ENCODE measurements at regions not wholly inside any gene's neighbourhood (a gene's known extent, or its start where the extent isn't known, plus 50 kb on each side); places are given as distances from the start of the nearest gene placed in this dataset.

DNA sequence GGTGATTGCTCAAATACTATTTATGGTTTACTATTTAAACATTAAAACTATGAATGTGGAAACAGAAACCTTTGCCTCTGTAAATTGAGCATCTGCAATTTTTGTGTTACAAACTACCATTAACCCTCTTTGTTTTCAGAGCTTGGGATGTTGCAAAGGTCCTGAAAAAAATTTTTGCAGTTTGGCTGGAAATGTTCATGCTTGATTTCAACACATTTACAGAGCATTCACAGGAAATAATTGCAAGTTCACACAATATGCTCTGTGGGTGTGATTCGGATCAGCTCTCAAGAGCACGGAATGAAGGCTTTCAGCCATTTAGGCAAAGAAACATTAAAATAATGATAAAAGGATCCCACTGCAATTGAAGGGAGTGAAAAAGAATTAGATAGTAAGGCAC lies 232.9 kb downstream of the ATP23 start:
- H3K27me3 Mint-ChIP-seq (ENCODE audit: low read depth in 3 of 3), result peaks cover 0 to 4% (median 1%) of the 10 kb centered on the region in 3 donors

DNA sequence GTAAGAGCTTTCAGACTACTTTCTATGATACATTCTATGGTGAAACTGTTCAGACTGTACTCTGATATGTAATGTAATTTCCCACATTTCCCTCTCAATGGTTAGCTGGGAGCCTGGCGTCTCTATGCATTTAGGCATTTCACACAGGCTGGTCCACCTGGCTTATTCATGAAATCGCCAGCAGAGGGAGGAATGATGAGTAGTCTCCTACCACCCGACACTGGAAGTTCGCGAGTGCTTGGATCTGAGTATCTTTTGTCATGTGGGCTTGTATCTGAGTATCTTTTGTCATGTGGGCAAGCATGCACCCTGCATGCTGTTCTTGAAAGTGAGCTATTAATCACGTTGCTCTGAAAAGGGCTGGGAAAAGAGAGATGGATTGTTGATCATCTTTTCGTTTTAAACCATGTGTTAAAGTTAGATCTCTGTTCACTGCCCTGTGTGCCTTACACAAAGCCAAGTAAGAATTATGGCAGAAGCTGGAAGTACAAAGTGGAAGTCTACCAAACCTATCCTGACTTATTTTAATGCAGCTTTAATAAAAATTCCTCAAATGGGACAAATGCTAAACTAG lies 235.0 kb downstream of the ATP23 start:
- Histone ChIP-seq H3K79me2 (ENCODE audit: insufficient read depth, low read length) (no peaks in the 10 kb centered on the region), H3K9ac (ENCODE audit: insufficient read depth, low read length, poor library complexity, severe bottlenecking) (no peak overlapping the region), H3K4me1 (ENCODE audit: control insufficient read depth in 1 of 2, insufficient read depth in 2 of 2, low read length in 2 of 2) (no peaks in the 10 kb centered on the region), H3K27ac (ENCODE audit: low read depth in 1 of 2, low read length in 2 of 2) (no peak overlapping the region), H3K27me3 (ENCODE audit: control insufficient read depth in 2 of 2, insufficient read depth in 2 of 2, low read length in 2 of 2) (no peaks in the 10 kb centered on the region), H2AFZ (ENCODE audit: insufficient read depth, low read depth, low read length, poor library complexity, severe bottlenecking) (no peak overlapping the region), H3K36me3 (replicated peaks in 1 of 2; ENCODE audit: control insufficient read depth in 1 of 2, insufficient read depth in 2 of 2, low read length in 2 of 2) (no peaks in the 10 kb centered on the region), H3K4me2 (replicated peaks; ENCODE audit: extremely low read depth, low read length, poor library complexity, severe bottlenecking) (no peak overlapping the region), H4K20me1 (ENCODE audit: insufficient read depth, low read length) (no peaks in the 10 kb centered on the region), H3K4me3 (replicated peaks in 1 of 3; ENCODE audit: low read depth in 2 of 3, low read length in 3 of 3) (no peak overlapping the region), H3K9me3 (replicated peaks in 1 of 2; ENCODE audit: control insufficient read depth in 1 of 2, insufficient read depth in 1 of 2, low read length in 2 of 2) (peaks cover 0 to 4% of the 10 kb centered on the region in 2 donors)
- TF ChIP-seq, protein P1, sequence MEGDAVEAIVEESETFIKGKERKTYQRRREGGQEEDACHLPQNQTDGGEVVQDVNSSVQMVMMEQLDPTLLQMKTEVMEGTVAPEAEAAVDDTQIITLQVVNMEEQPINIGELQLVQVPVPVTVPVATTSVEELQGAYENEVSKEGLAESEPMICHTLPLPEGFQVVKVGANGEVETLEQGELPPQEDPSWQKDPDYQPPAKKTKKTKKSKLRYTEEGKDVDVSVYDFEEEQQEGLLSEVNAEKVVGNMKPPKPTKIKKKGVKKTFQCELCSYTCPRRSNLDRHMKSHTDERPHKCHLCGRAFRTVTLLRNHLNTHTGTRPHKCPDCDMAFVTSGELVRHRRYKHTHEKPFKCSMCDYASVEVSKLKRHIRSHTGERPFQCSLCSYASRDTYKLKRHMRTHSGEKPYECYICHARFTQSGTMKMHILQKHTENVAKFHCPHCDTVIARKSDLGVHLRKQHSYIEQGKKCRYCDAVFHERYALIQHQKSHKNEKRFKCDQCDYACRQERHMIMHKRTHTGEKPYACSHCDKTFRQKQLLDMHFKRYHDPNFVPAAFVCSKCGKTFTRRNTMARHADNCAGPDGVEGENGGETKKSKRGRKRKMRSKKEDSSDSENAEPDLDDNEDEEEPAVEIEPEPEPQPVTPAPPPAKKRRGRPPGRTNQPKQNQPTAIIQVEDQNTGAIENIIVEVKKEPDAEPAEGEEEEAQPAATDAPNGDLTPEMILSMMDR (IDR thresholded peaks at IDR 0.05), result no peak
- no peak overlapping the region for H3K4me3 Mint-ChIP-seq
- intact Hi-C loops (cut with micrococcal nuclease), result no loop called here
- WGBS (ENCODE audit: insufficient coverage), result 21% methylated on average over 2 of the region's 7 CpGs
- DNase-seq, result no peak
- H3K9me3 Mint-ChIP-seq, result peaks cover 0 to 8% (median 3%) of the 10 kb centered on the region in 7 donors
- no peaks in the 10 kb centered on the region for H3K4me1 Mint-ChIP-seq
- H3K27me3 Mint-ChIP-seq (ENCODE audit: low read depth in 3 of 3), result peaks cover 0 to 5% (median 1%) of the 10 kb centered on the region in 3 donors
- H3K36me3 Mint-ChIP-seq, result no peaks in the 10 kb centered on the region
- no peak overlapping the region for H3K27ac Mint-ChIP-seq

More for the DNA sequence above, 232.9 kb downstream of the ATP23 start:
- no peaks in the 10 kb centered on the region for H4K20me1 ChIP-seq (ENCODE audit: insufficient read depth, low read length)
- no peaks in the 10 kb centered on the region for H3K79me2 ChIP-seq (ENCODE audit: insufficient read depth, low read length)
- no peaks in the 10 kb centered on the region for H3K27me3 ChIP-seq (ENCODE audit: control insufficient read depth in 2 of 2, insufficient read depth in 2 of 2, low read length in 2 of 2)
- H3K9me3 Mint-ChIP-seq, result peaks cover 0 to 8% (median 3%) of the 10 kb centered on the region in 7 donors
- H3K4me2 ChIP-seq (replicated peaks; ENCODE audit: extremely low read depth, low read length, poor library complexity, severe bottlenecking), result no peak overlapping the region
- no peak overlapping the region for H3K4me3 Mint-ChIP-seq
- H2AFZ ChIP-seq (ENCODE audit: insufficient read depth, low read depth, low read length, poor library complexity, severe bottlenecking), result no peak overlapping the region
- H3K36me3 ChIP-seq (replicated peaks in 1 of 2; ENCODE audit: control insufficient read depth in 1 of 2, insufficient read depth in 2 of 2, low read length in 2 of 2), result no peaks in the 10 kb centered on the region
- TF ChIP-seq, protein P1 (IDR thresholded peaks at IDR 0.05), result no peak
- no peak overlapping the region for H3K4me3 ChIP-seq (replicated peaks in 1 of 3; ENCODE audit: low read depth in 2 of 3, low read length in 3 of 3)
- no peaks in the 10 kb centered on the region for H3K4me1 Mint-ChIP-seq
- peaks cover 0 to 4% of the 10 kb centered on the region in 2 donors for H3K9me3 ChIP-seq (replicated peaks in 1 of 2; ENCODE audit: control insufficient read depth in 1 of 2, insufficient read depth in 1 of 2, low read length in 2 of 2)
- H3K9ac ChIP-seq (ENCODE audit: insufficient read depth, low read length, poor library complexity, severe bottlenecking), result no peak overlapping the region
- intact Hi-C loops (cut with micrococcal nuclease), result no loop called here
- no peaks in the 10 kb centered on the region for H3K4me1 ChIP-seq (ENCODE audit: control insufficient read depth in 1 of 2, insufficient read depth in 2 of 2, low read length in 2 of 2)
- no CpG with 5 or more reads among the region's 2 CpGs for WGBS (ENCODE audit: insufficient coverage)
- DNase-seq, result no peak
- H3K36me3 Mint-ChIP-seq, result no peaks in the 10 kb centered on the region
- H3K27ac ChIP-seq (ENCODE audit: low read depth in 1 of 2, low read length in 2 of 2), result no peak overlapping the region
- no peak overlapping the region for H3K27ac Mint-ChIP-seq

Measured in CD14-positive monocyte (primary cell).